ENCODE measurements at regions not wholly inside any gene's neighbourhood (a gene's known extent, or its start where the extent isn't known, plus 50 kb on each side); places are given as distances from the start of the nearest gene placed in this dataset.

DNA sequence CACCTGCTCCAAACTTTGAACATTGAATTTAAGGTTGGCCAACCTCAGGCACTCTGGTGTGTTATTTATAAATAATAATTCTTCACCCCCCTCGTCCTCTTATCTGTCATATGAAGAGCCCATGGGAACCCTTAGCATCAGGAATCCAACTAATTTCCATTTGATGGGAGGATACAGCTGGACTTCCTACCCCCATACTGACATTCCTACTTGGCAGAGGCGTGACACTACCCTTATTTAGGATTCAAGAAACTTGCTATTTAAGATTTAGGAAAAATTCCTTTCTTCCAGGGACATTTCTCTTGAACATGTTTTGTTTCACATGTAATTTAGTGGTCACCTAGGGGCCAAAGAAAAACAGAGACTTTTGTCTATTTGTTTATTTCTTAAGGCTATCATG, 171.9 kb upstream of the NRP1 start:
- Mint-ChIP-seq H3K27me3 (ENCODE audit: low read depth) (peaks cover 6% of the 10 kb centered on the region), H3K9me3 (no peaks in the 10 kb centered on the region), H3K27ac (no peak overlapping the region), H3K4me3 (no peak overlapping the region), H3K4me1 (ENCODE audit: low read depth) (peaks cover 2% of the 10 kb centered on the region), H3K36me3 (ENCODE audit: low read depth) (no peaks in the 10 kb centered on the region)

DNA sequence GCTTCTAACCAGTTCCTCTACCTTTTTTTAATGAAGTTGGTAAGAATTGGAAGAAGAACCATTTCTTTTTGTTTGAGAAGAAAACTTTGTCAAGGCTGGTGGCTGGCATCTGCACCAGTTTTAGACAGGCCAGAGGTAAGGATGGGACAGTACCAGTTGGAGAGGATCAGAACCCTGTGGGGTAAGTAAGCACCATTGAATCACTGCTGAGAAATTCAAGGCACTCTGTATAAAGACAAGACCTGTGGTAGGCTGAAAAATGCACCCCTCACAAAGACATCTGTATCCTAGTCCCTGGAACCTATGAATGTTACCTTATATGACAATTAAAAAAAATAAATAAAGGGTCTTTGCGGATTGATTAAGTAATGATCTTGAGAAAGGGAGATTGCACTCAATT, 166.7 kb upstream of the NRP1 start:
- Mint-ChIP-seq H3K36me3 (ENCODE audit: low read depth) (no peaks in the 10 kb centered on the region), H3K27ac (no peak overlapping the region), H3K4me3 (no peak overlapping the region), H3K4me1 (ENCODE audit: low read depth) (no peaks in the 10 kb centered on the region), H3K27me3 (ENCODE audit: low read depth) (peaks cover 5% of the 10 kb centered on the region), H3K9me3 (no peaks in the 10 kb centered on the region)

DNA sequence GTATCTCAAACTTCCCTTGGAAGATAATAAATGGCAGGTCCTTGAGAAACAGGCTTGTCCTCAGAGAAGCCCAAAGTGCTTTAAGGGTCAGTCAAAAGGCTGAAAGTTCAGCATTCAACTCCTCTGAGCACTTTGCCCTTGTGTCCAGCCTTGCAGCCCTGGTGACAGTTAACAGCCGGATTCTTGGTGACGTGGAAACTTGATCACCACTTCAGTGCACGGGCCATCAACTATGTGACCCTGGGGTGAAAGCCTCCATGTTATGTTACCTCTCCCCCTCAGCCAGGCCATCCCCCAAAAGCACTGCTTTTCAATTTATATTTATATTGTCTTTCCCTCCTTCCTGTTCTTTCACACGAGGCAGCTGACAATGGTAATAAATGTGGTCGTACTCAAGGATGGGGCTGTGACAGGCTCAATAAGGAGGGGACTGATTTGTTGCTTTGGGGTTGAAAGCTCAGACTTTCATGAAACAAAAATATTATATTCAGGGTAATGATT, 164.0 kb upstream of the NRP1 start:
- Mint-ChIP-seq H3K4me1 (ENCODE audit: low read depth) (no peaks in the 10 kb centered on the region), H3K9me3 (no peaks in the 10 kb centered on the region), H3K27ac (no peak overlapping the region), H3K36me3 (ENCODE audit: low read depth) (no peaks in the 10 kb centered on the region), H3K4me3 (no peak overlapping the region), H3K27me3 (ENCODE audit: low read depth) (peaks cover 5% of the 10 kb centered on the region)

DNA sequence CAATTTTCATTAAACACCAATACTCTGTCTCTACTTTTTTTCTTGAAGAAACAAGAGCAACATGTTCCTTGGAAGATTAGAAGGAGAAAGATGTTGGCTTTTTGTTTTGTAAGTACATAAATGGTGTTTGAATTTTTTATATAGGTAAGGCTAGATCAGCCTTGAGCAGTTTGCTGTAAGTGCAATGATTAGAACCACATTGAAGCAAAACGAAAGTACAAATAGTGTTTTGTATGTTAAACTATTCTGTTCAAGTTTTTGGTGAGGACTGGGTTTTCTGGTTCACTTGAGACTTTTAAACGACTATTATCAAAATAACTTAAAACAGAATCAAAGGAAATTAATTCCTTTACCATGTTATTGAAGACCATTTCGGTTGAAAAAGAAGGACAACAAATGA, 162.9 kb upstream of the NRP1 start:
- Mint-ChIP-seq H3K4me3 (no peak overlapping the region), H3K27me3 (ENCODE audit: low read depth) (peaks cover 5% of the 10 kb centered on the region), H3K27ac (no peak overlapping the region), H3K4me1 (ENCODE audit: low read depth) (no peaks in the 10 kb centered on the region), H3K36me3 (ENCODE audit: low read depth) (no peaks in the 10 kb centered on the region), H3K9me3 (no peaks in the 10 kb centered on the region)

DNA sequence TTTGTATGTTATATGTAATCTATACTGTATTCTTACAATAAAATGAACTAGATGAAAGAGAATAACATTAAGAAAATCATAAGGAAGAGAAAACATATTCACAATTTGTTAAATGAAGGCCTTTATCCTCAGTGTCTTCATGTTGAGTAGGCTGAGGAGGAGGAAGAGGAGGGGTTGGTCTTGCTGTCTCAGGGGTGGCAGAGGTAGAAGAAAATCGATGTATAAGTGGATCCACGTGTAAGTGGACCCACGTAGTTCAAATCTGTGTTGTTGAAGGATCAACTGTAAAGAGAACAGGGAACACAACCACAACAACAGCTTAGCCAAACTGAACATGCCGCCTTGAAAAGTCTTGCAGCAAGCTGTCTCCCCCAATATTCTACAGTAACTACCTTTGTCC, 161.6 kb upstream of the NRP1 start:
- Mint-ChIP-seq H3K4me3 (no peak overlapping the region), H3K27me3 (ENCODE audit: low read depth) (peaks cover 5% of the 10 kb centered on the region), H3K27ac (no peak overlapping the region), H3K9me3 (no peaks in the 10 kb centered on the region), H3K4me1 (ENCODE audit: low read depth) (no peaks in the 10 kb centered on the region), H3K36me3 (ENCODE audit: low read depth) (no peaks in the 10 kb centered on the region)

DNA sequence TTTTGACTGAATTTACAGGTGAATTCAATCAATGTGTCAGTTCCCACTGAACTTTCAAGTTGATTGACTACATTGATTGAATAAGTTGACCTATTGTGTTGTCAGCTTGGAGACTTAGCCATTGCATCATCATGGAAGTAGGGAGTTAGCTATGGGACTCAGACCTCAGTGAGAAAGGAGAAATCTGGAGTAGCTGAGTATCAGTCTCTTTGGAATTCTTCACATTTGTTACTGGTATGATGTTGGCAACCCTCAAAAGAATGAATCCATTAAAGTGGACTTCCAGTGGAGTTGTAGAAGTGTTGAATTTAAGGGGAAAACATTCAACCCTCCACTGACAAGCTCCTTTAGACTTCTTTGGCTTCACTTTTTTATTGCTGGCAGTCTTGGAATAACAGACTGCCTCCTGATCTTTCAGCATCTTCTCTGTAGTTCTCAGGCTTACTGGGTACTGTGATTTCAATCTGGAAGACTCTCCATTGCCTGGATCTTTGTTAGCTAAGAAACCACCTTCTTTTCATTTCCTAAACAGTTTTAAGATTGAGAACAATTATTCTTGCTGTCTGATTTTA, 160.3 kb upstream of the NRP1 start:
- Mint-ChIP-seq H3K9me3 (no peaks in the 10 kb centered on the region), H3K27ac (no peak overlapping the region), H3K4me3 (no peak overlapping the region), H3K36me3 (ENCODE audit: low read depth) (no peaks in the 10 kb centered on the region), H3K27me3 (ENCODE audit: low read depth) (no peaks in the 10 kb centered on the region), H3K4me1 (ENCODE audit: low read depth) (no peaks in the 10 kb centered on the region)

DNA sequence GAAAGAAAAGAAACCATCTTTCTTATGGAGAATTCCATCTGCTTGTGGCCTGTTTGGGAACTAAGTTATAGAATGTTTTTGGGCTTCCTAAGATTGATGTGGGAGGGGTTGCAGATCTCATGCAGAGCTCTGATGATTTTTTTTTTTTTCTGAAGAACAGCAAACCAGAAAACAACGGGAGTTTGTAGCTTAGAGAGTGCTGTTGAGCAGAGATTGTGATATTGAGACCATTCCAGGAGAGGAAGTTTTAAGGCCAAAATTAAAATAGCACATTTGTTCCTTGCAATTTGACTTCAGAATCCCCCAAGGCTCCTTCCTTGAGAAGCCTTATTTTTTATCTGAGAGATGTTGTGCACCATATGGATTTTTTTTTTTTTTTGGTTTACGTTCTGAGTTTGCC, 159.5 kb upstream of the NRP1 start:
- no peaks in the 10 kb centered on the region for H3K9me3 Mint-ChIP-seq
- H3K36me3 Mint-ChIP-seq (ENCODE audit: low read depth): no peaks in the 10 kb centered on the region
- H3K4me3 Mint-ChIP-seq: no peak overlapping the region
- H3K4me1 Mint-ChIP-seq (ENCODE audit: low read depth): no peaks in the 10 kb centered on the region
- no peaks in the 10 kb centered on the region for H3K27me3 Mint-ChIP-seq (ENCODE audit: low read depth)
- no peak overlapping the region for H3K27ac Mint-ChIP-seq

DNA sequence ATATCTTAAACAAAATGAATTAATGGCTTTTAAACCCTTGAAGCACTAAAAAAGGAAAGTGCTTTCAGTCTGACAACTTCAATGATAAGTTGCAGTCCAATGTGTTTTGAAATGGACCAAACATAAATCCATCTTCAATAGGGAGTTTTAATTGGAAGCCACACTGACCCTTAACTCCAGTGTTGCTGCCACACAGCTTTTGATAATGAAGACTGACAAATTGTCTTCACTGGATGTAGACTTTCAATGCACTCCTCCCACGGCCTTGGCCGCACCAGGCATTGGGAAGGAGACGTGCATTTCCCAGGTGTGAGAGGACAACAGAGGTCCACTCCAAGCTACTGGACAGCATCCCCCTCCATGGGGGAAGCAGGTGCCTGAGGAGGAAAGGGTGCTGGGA, 159.0 kb upstream of the NRP1 start:
- no peak overlapping the region for H3K4me3 Mint-ChIP-seq
- no peak overlapping the region for H3K27ac Mint-ChIP-seq
- H3K36me3 Mint-ChIP-seq (ENCODE audit: low read depth): no peaks in the 10 kb centered on the region
- no peaks in the 10 kb centered on the region for H3K9me3 Mint-ChIP-seq
- H3K4me1 Mint-ChIP-seq (ENCODE audit: low read depth): no peaks in the 10 kb centered on the region
- no peaks in the 10 kb centered on the region for H3K27me3 Mint-ChIP-seq (ENCODE audit: low read depth)

DNA sequence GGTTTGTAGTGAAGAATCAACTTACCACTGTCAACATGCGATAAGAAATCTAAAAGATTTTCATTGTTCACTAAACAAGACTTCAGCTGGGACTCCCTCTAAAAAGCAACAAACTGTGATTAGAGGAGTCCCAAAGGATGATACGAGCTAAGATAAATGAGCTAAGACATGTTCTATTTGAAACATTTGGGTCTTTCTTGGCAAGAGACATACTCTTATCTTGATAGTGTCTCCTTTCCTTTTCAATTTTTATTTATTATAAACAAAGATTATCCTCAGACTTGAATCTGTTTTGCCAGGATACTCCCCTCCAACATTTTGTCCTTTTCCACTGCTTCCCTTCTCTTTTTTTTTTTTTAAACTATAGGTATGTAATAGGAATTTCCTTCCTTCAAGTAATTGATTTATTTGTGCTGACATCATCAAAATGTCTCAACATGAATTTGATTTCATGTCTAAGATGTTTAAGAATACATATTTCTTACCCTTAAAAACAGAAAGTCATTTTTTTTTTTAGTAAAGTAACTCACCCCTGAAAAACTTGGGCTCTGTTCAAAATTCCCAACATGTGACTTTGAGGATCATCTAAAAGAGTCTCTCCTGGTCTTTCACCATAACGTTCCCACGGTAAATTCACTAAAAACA, 158.4 kb upstream of the NRP1 start:
- no peak overlapping the region for H3K27ac Mint-ChIP-seq
- H3K4me3 Mint-ChIP-seq: no peak overlapping the region
- H3K27me3 Mint-ChIP-seq (ENCODE audit: low read depth): no peaks in the 10 kb centered on the region

DNA sequence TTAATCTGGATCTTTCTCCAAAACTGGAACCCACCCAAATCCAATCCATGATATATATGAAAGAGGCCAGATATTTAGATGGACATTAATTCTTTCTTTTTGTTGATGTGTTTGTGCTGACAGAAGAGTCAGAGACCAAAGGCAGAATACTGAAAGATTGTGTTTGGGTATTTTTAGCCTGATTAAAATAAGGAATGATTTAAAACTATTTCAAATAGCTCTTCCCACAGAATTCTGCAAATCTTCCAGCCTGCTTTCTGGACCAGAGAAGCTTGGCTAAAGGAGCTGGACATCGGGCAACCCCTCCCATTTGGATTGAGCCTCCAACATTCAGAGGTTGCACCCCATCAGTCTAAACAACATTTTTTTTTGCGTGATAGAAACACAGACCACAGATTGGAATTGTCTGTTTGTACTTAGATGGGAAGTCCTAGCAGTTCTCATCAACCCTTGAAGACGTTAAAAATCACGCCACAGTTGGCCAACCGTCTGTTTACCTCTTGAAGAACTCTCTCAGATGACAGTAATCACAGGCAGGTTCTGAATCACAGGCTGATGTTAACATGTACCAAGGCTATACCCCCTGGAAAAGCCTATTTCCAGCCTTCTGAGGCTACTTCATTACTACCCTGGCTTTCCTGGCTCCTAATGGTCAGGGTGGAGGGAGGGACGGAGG, 155.2 kb upstream of the NRP1 start:
- Mint-ChIP-seq H3K4me3 (no peak overlapping the region), H3K9me3 (no peaks in the 10 kb centered on the region), H3K4me1 (ENCODE audit: low read depth) (peaks cover 7% of the 10 kb centered on the region), H3K36me3 (ENCODE audit: low read depth) (no peaks in the 10 kb centered on the region), H3K27me3 (ENCODE audit: low read depth) (no peaks in the 10 kb centered on the region), H3K27ac (no peak overlapping the region)

More for the DNA sequence above, 158.4 kb upstream of the NRP1 start:
- H3K36me3 Mint-ChIP-seq (ENCODE audit: low read depth): no peaks in the 10 kb centered on the region
- H3K9me3 Mint-ChIP-seq: no peaks in the 10 kb centered on the region
- H3K4me1 Mint-ChIP-seq (ENCODE audit: low read depth): no peaks in the 10 kb centered on the region

DNA sequence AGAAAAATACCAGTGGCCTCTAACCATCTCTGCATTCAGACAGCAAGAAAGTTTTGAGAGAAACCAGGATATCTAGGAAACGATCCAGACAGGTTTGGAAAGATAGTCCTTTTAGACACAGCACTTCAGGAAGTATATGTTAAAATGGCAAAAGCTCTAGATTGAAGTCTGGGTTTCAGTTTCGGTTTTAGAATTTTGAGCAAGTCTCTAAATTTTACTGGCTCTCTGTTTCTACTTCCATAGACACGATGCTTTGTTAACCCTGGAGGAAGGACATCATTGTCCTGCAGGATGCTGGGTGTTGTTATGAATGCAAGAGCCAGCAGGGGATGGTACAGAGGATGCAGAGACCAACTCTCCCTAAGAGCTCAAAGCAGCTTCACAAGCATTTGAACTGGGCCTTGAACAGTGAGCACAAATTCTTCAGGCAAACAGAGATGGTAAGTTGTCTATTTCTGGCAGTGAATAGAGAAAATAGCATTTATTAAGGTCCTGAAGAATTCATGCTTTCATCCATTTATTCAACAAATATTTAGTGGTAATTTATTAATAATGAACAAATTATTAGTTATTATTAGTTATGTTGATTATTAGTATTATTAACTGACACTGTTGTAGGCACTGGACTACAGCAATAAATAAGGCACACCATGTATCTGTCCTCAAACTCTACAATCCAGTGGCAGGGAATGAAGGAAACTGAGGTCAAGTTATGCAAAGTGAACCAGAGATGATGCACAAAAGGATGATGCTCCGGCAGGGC, 152.7 kb upstream of the NRP1 start:
- no peak overlapping the region for H3K4me3 Mint-ChIP-seq
- H3K36me3 Mint-ChIP-seq (ENCODE audit: low read depth): no peaks in the 10 kb centered on the region
- H3K27ac Mint-ChIP-seq: peak overlapping the region; percentile 45
- H3K4me1 Mint-ChIP-seq (ENCODE audit: low read depth): peaks cover 7% of the 10 kb centered on the region
- no peaks in the 10 kb centered on the region for H3K9me3 Mint-ChIP-seq
- H3K27me3 Mint-ChIP-seq (ENCODE audit: low read depth): no peaks in the 10 kb centered on the region

DNA sequence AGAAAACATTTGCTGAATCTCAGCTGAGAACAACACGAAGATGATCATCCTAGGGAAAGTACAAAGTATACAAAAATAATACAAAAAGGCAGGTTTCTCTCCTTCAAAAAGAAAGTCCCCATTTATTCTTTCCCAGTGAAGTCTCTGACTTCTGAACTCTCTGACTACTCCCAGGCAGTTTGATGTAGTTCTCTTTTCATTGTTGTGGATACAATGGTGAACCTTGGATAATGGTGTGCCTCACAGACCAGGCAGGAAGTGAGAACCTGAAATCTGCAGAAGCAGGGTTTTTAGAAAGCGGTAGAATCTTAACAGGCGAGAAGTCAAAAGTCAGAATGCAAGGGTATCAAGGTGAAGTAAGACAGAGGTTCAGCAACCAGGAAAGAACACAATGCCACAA, 150.8 kb upstream of the NRP1 start:
- Mint-ChIP-seq H3K36me3 (ENCODE audit: low read depth) (no peaks in the 10 kb centered on the region), H3K9me3 (no peaks in the 10 kb centered on the region), H3K27me3 (ENCODE audit: low read depth) (no peaks in the 10 kb centered on the region), H3K4me1 (ENCODE audit: low read depth) (peaks cover 7% of the 10 kb centered on the region), H3K4me3 (no peak overlapping the region), H3K27ac (no peak overlapping the region)

DNA sequence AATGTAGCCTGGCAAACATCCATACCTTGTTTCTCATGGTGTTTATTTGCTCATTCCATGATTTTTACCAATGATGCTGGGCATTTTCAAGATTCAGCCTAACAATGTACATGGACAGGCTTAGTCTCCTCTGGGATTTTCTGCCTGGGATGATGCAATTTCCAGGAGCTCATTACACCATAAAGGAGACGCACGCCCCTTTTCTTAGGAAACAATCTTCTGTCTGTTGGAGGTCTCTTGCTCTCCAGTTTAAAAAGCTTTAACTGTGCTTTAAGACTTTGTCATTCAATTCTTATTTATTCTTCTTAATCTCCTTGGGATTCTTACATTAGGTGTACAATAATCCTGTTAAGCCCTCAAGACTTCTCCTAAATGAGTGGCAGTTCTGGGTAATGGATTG, 150.3 kb upstream of the NRP1 start:
- H3K27ac Mint-ChIP-seq: no peak overlapping the region
- no peaks in the 10 kb centered on the region for H3K36me3 Mint-ChIP-seq (ENCODE audit: low read depth)
- H3K4me3 Mint-ChIP-seq: no peak overlapping the region
- no peaks in the 10 kb centered on the region for H3K9me3 Mint-ChIP-seq
- H3K4me1 Mint-ChIP-seq (ENCODE audit: low read depth): peaks cover 7% of the 10 kb centered on the region
- no peaks in the 10 kb centered on the region for H3K27me3 Mint-ChIP-seq (ENCODE audit: low read depth)

DNA sequence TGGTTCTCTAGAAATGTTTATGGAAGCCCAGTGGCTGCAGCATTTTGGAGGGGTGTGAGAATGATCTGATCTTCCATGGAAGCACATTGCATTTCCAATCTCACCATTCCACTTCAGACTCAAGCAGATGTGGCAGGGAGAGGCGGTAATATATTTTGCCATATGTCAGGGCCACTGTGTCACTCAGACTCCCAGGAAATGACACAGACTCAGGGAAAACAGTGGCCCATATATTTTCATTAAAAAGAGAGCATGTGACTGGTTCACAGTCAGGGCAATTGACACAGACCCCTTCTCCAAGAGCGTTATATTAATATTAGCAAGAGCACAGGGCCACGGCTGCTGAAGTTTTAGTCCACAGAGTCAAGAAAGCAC, 149.3 kb upstream of the NRP1 start:
- Mint-ChIP-seq H3K9me3 (no peaks in the 10 kb centered on the region), H3K4me3 (no peak overlapping the region), H3K36me3 (ENCODE audit: low read depth) (no peaks in the 10 kb centered on the region), H3K4me1 (ENCODE audit: low read depth) (peaks cover 7% of the 10 kb centered on the region), H3K27ac (no peak overlapping the region), H3K27me3 (ENCODE audit: low read depth) (no peaks in the 10 kb centered on the region)
